ENCODE measurements at regions not wholly inside any gene's neighbourhood (a gene's known extent, or its start where the extent isn't known, plus 50 kb on each side); places are given as distances from the start of the nearest gene placed in this dataset.

GRCh38 chr2:129716781-129717559 is 262.5 kb upstream of the RAB6C start:
- Histone ChIP-seq H2AFZ (ENCODE audit: low read depth, low read length) (no peak overlapping the region), H3K4me2 (ENCODE audit: insufficient read depth, low read length) (no peak overlapping the region), H3K27ac (ENCODE audit: extremely low read depth, low read depth, low read length) (no peak overlapping the region), H3K27me3 (ENCODE audit: control insufficient read depth in 2 of 2, insufficient read depth in 2 of 2, low read length in 2 of 2) (peaks cover 2 to 18% of the 10 kb centered on the region in 2 experiments; a peak in 4 of 5 replicates), H3K4me1 (replicated peaks in 1 of 2; ENCODE audit: control insufficient read depth in 2 of 2, insufficient read depth in 2 of 2, low read length in 2 of 2) (peaks cover 0 to 3% of the 10 kb centered on the region in 2 experiments; a peak in 1 of 5 replicates), H3K9me1 (ENCODE audit: control insufficient read depth, insufficient read depth, low read length) (no peaks in the 10 kb centered on the region), H3K36me3 (ENCODE audit: control insufficient read depth, insufficient read depth, low read length) (no peaks in the 10 kb centered on the region), H4K20me1 (replicated peaks; ENCODE audit: control insufficient read depth, insufficient read depth, low read length) (no peaks in the 10 kb centered on the region), H3K4me3 (no peak overlapping the region), H3K79me2 (ENCODE audit: control insufficient read depth, insufficient read depth, low read length) (no peaks in the 10 kb centered on the region), H3K9me3 (replicated peaks; ENCODE audit: control insufficient read depth, insufficient read depth, low read depth, low read length) (no peaks in the 10 kb centered on the region), H3K9ac (ENCODE audit: insufficient read depth in 1 of 2, low read depth in 2 of 2, low read length in 2 of 2) (no peak overlapping the region)
- 0% methylated on average over 11 of the region's 12 CpGs for WGBS (ENCODE audit: insufficient coverage, low coverage, missing lambda C conversion rate)
- DNase-seq (ENCODE audit: extremely low read depth in 1 of 4, low spot score in 3 of 4) (no peak), ATAC-seq (no peak), FAIRE-seq (no peak)
- POLR2A ChIA-PET = interaction anchor here (0.8 kb wide), 1 partner anchor 13 kb away, joined by 3 read pairs; no protein-coding TSS in a partner anchor
- intact Hi-C loops (cut with micrococcal nuclease) (no loop called here), in situ Hi-C loops (cut with MboI) (no loop called here)
- no TSS peak for BruUV-seq (replicated peaks)
- TF ChIP-seq, protein P1, sequence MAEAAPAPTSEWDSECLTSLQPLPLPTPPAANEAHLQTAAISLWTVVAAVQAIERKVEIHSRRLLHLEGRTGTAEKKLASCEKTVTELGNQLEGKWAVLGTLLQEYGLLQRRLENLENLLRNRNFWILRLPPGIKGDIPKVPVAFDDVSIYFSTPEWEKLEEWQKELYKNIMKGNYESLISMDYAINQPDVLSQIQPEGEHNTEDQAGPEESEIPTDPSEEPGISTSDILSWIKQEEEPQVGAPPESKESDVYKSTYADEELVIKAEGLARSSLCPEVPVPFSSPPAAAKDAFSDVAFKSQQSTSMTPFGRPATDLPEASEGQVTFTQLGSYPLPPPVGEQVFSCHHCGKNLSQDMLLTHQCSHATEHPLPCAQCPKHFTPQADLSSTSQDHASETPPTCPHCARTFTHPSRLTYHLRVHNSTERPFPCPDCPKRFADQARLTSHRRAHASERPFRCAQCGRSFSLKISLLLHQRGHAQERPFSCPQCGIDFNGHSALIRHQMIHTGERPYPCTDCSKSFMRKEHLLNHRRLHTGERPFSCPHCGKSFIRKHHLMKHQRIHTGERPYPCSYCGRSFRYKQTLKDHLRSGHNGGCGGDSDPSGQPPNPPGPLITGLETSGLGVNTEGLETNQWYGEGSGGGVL (CRISPR knock-in tag; IDR thresholded peaks at IDR 0.05) = no peak
- TF ChIP-seq BRD4 (IDR thresholded peaks at IDR 0.05) = no peak
- no peak for TF ChIP-seq PRPF4 (IDR thresholded peaks at IDR 0.05; ENCODE audit: insufficient read depth, low read depth, low read length, poor library complexity, severe bottlenecking)
- no peak for TF ChIP-seq CBX8 (IDR thresholded peaks at IDR 0.05; ENCODE audit: borderline replicate concordance, extremely low read depth, low read depth, low read length, poor library complexity, severe bottlenecking)
- TF ChIP-seq ZNF717 (CRISPR knock-in tag; IDR thresholded peaks at IDR 0.05) = no peak
- TF ChIP-seq GATAD2B (IDR thresholded peaks at IDR 0.05; ENCODE audit: borderline replicate concordance) = no peak
- TF ChIP-seq ZNF766 (CRISPR knock-in tag; conservative IDR thresholded peaks at IDR 0.05) = no peak
- no peak for TF ChIP-seq CBFA2T2 (conservative IDR thresholded peaks at IDR 0.05)
- no peak for TF ChIP-seq POLR2AphosphoS2 (IDR thresholded peaks at IDR 0.05; ENCODE audit: low read length)
- TF ChIP-seq NCOA6 (IDR thresholded peaks at IDR 0.05) = no peak
- no peak for TF ChIP-seq STAT5B (CRISPR knock-in tag; IDR thresholded peaks at IDR 0.05)
- TF ChIP-seq RBM25 (IDR thresholded peaks at IDR 0.05; ENCODE audit: low read depth, low read length, severe bottlenecking) = no peak
- no peak for TF ChIP-seq IRF9 (tag; IDR thresholded peaks at IDR 0.05)
- TF ChIP-seq TARDBP (IDR thresholded peaks at IDR 0.05) = no peak
- CTCF ChIA-PET (ENCODE audit: low intra/inter-chr PET ratio) = no interaction called here
